Lung (tissue), 11 donors: ENCODE measurements at regions not wholly inside any gene's neighbourhood (a gene's known extent, or its start where the extent isn't known, plus 50 kb on each side); places are given as distances from the start of the nearest gene placed in this dataset.
A peak's percentile ranks its signal among the peaks of the same experiment; 100 is the strongest.

Experiments
- ATAC-seq: fragments of 200-7000 bp; cut with Tn5 transposase; one replicate; pipeline ENCODE4 v1.9.1; 2020; ENCODE audit warnings: moderate number of reproducible peaks; ENCODE audit not compliant: insufficient read depth, low FRiP score
- DNase-seq, 3 donors: peaks; one replicate each; pipeline ENCODE4 v3.0.0-alpha.2; 2013 to 2017
- H3K27ac ChIP-seq, 2 donors: one replicate each; pipeline ENCODE4 v1.5.1; 2013; ENCODE audit warnings: mild to moderate bottlenecking in 2 of 2, moderate library complexity in 2 of 2, control low read depth in 1 of 2, inconsistent platforms in 1 of 2, low read depth in 1 of 2, low read length in 1 of 2
- H3K27me3 ChIP-seq, 3 donors: one replicate each; pipeline ENCODE4 v1.5.1; 2013; ENCODE audit warnings: low read length in 2 of 3; ENCODE audit not compliant: control insufficient read depth in 3 of 3, insufficient read depth in 3 of 3
- H3K36me3 ChIP-seq, 4 donors: one replicate each; pipeline ENCODE4 v1.5.1; 2013; ENCODE audit warnings: low read length in 4 of 4, mild to moderate bottlenecking in 1 of 4, moderate library complexity in 1 of 4; ENCODE audit not compliant: control insufficient read depth in 4 of 4, insufficient read depth in 4 of 4
- H3K4me1 ChIP-seq, 5 donors: one replicate each; pipeline ENCODE4 v1.5.1; 2013; ENCODE audit warnings: low read length in 5 of 5, mild to moderate bottlenecking in 2 of 5, moderate library complexity in 1 of 5; ENCODE audit not compliant: control insufficient read depth in 5 of 5, insufficient read depth in 5 of 5
- H3K4me3 ChIP-seq: one replicate; pipeline ENCODE4 v1.5.1; 2013; ENCODE audit warnings: mild to moderate bottlenecking, control low read depth, moderate library complexity
- H3K9ac ChIP-seq, 2 donors: one replicate each; pipeline ENCODE4 v1.5.1; 2013; ENCODE audit warnings: low read length in 2 of 2, control low read depth in 1 of 2; ENCODE audit not compliant: insufficient read depth in 1 of 2
- H3K9me3 ChIP-seq, 4 donors: one replicate each; pipeline ENCODE4 v1.5.1; 2013; ENCODE audit warnings: low read length in 3 of 4, mild to moderate bottlenecking in 1 of 4, moderate library complexity in 1 of 4; ENCODE audit not compliant: control insufficient read depth in 4 of 4, insufficient read depth in 3 of 4
- CTCF ChIP-seq: IDR thresholded peaks from 2 replicates; pipeline ENCODE4 v1.5.1; 2012; ENCODE audit warnings: mild to moderate bottlenecking; ENCODE audit errors: control extremely low read depth, extremely low read depth
- WGBS, 2 donors: extraction: QIAGEN DNeasy Blood & Tissue Kit; methylation state at CpG; one replicate each; pipeline ENCODE4 v1.1.7; 2013; 5-methylcytosine and 5-hydroxymethylcytosine counted together
- donor health status: control.
- donor health status: control.
- donor health status: Bipolar disorder and iron deficiency.
- donor health status: healthy.
- donor health status: DM: yes; HTN: yes; CAD: no.

DNA sequence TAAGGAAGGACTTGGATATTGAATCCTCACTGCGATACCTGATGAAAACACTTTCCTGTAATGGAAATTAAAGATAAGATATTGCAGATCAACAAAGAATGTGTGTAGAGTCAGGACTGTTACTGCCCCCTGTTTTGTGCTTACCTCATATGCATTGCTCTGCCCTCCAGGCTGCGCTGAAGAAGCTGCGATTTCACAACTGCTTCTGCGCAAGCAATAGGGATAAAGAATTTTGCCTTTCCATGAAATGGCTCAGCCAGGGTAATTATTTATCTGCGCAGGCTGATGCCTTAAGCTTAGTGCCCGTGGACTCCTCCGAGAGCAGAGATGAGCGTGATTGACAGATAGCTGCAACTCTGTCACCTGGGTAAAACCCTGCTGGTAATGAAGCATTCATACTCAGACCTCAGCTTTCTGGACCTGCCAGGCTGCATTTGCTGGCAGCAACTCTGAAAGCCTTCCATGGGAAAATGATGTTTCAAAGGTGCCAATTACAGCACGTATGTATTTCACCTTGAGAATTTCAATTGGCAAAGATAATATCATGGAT, 370.6 kb downstream of the SAMD5 start:
- H3K36me3 ChIP-seq, result no peaks in the 10 kb centered on the region
- WGBS, 2 donors, result 92 to 96% methylated on average over 9 of the region's 9 CpGs
- no peak overlapping the region for H3K9ac ChIP-seq
- H3K9me3 ChIP-seq, result no peaks in the 10 kb centered on the region
- ATAC-seq (no peak), DNase-seq (no peak)
- no peak for TF ChIP-seq CTCF
- H3K4me1 ChIP-seq, result no peaks in the 10 kb centered on the region
- no peak overlapping the region for H3K27ac ChIP-seq
- H3K27me3 ChIP-seq, result no peaks in the 10 kb centered on the region
- no peak overlapping the region for H3K4me3 ChIP-seq

DNA sequence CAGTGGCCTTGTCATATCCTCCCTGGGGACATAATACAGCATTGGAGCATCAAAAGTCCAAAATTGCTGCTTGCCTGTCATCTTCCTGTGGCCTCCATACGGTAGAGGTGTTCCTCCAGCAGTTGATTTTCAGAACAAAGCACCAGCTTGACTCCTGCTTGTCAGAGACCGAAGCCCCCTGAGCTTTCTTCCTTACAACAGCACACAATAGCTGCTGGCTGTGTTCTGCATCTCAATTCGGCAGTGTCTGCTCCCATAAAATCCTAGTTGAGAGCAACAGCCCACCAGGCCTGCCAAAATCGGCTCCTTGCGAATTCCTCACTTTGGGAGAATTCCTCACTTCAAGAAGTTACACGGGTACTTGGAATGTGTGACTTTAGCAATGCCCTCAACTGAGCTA, 372.9 kb downstream of the SAMD5 start:
- TF ChIP-seq CTCF, result no peak
- no peak overlapping the region for H3K4me3 ChIP-seq
- WGBS, 2 donors, result 88 to 91% methylated on average over 6 of the region's 6 CpGs
- no peaks in the 10 kb centered on the region for H3K4me1 ChIP-seq
- ATAC-seq, result no peak
- no peaks in the 10 kb centered on the region for H3K9me3 ChIP-seq
- H3K27ac ChIP-seq, result no peak overlapping the region
- no peaks in the 10 kb centered on the region for H3K27me3 ChIP-seq
- DNase-seq, result no peak
- H3K36me3 ChIP-seq, result no peaks in the 10 kb centered on the region
- H3K9ac ChIP-seq, result no peak overlapping the region

GRCh38 chr6:147888374-147888773, 379.9 kb downstream of the SAMD5 start:
- ATAC-seq, result no peak
- H3K27me3 ChIP-seq, result no peaks in the 10 kb centered on the region
- H3K4me1 ChIP-seq, result peaks cover 0 to 6% (median 0%) of the 10 kb centered on the region in 5 donors
- no peaks in the 10 kb centered on the region for H3K36me3 ChIP-seq
- H3K4me3 ChIP-seq, result no peak overlapping the region
- H3K9ac ChIP-seq, result no peak overlapping the region
- H3K9me3 ChIP-seq, result no peaks in the 10 kb centered on the region
- H3K27ac ChIP-seq, result no peak overlapping the region
- WGBS, 2 donors, result 86 to 87% methylated on average over 2 of the region's 2 CpGs
- no peak for DNase-seq
- no peak for TF ChIP-seq CTCF

- 66 to 77% methylated on average over 8 of the region's 8 CpGs for WGBS, 2 donors
- Histone ChIP-seq H3K9ac (no peak overlapping the region), H3K27me3 (no peaks in the 10 kb centered on the region), H3K27ac (no peak overlapping the region), H3K4me1 (peaks cover 0 to 6% (median 0%) of the 10 kb centered on the region in 5 donors), H3K4me3 (no peak overlapping the region), H3K9me3 (no peaks in the 10 kb centered on the region), H3K36me3 (no peaks in the 10 kb centered on the region)
- DNase-seq (peak in 2 of 3 donors; percentile 10 to 20), ATAC-seq (no peak)
- TF ChIP-seq CTCF, result no peak
These were observed 383.2 kb downstream of the SAMD5 start for GRCh38 chr6:147891671-147892070.
